ENCODE measurements at regions not wholly inside any gene's neighbourhood (a gene's known extent, or its start where the extent isn't known, plus 50 kb on each side); places are given as distances from the start of the nearest gene placed in this dataset.

DNA sequence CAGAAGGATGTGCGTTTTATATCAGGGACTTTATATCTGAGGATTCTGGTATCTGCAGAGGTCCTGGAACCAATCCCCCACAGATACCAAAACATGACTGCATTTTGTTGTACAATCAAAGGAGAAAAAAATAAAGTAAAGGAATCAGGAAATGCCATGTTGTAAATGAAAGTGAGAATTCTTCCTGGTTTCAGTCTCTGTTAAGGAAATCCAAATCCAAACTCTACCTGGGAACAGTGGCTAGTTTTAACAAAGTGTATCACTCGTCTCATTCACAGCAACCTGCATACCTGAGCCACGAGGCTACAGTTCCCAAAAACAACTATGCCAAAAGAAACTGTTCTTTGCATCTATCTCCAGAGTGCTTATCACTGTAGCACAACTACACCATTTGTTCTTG lies 77.3 kb upstream of the ATF3 start:
- H3K9me3 ChIP-seq: no peaks in the 10 kb centered on the region
- no peaks in the 10 kb centered on the region for H3K27me3 ChIP-seq
- H3K4me3 ChIP-seq: no peak overlapping the region
- DNase-seq: no peak
- intact Hi-C loops (cut with DNase I): no loop called here
- no peaks in the 10 kb centered on the region for H3K4me1 ChIP-seq
- 36 to 67% methylated on average over 3 of the region's 3 CpGs for WGBS, 2 donors
- H3K36me3 ChIP-seq: no peaks in the 10 kb centered on the region
- no peak overlapping the region for H3K27ac ChIP-seq
- no peak for TF ChIP-seq POLR2AphosphoS5 (IDR thresholded peaks at IDR 0.05)
- TF ChIP-seq, protein P1, sequence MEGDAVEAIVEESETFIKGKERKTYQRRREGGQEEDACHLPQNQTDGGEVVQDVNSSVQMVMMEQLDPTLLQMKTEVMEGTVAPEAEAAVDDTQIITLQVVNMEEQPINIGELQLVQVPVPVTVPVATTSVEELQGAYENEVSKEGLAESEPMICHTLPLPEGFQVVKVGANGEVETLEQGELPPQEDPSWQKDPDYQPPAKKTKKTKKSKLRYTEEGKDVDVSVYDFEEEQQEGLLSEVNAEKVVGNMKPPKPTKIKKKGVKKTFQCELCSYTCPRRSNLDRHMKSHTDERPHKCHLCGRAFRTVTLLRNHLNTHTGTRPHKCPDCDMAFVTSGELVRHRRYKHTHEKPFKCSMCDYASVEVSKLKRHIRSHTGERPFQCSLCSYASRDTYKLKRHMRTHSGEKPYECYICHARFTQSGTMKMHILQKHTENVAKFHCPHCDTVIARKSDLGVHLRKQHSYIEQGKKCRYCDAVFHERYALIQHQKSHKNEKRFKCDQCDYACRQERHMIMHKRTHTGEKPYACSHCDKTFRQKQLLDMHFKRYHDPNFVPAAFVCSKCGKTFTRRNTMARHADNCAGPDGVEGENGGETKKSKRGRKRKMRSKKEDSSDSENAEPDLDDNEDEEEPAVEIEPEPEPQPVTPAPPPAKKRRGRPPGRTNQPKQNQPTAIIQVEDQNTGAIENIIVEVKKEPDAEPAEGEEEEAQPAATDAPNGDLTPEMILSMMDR (IDR thresholded peaks at IDR 0.05): no peak
- TF ChIP-seq POLR2A (IDR thresholded peaks at IDR 0.05): no peak
- no peak for TF ChIP-seq EP300 (IDR thresholded peaks at IDR 0.05)

DNA sequence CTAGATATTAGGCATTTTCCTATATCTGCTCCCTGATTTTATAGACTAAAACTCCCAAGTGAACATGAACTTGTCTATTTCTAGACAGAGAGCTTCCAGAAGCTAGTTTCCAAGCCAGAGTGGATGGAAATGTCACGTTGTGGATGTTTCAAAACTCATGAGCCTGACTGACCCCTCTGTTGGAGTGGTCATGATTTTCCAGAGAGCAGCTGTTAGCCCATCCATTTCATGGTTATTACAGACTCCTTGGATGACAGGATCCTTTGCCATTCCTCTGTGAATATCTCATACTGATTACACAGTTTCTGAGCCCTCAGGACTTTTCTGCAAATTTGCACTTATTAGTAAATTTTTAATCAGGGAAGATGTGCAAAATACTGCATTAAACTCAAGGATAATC lies 76.8 kb upstream of the ATF3 start:
- Histone ChIP-seq H3K27me3 (no peaks in the 10 kb centered on the region), H3K4me1 (no peaks in the 10 kb centered on the region), H3K36me3 (no peaks in the 10 kb centered on the region), H3K9me3 (no peaks in the 10 kb centered on the region), H3K4me3 (no peak overlapping the region), H3K27ac (no peak overlapping the region)
- intact Hi-C loops (cut with DNase I): no loop called here
- 76 to 77% methylated on average over 1 of the region's 1 CpG for WGBS, 2 donors
- DNase-seq: no peak
- TF ChIP-seq EP300 (IDR thresholded peaks at IDR 0.05) (no peak), POLR2AphosphoS5 (IDR thresholded peaks at IDR 0.05) (no peak), POLR2A (IDR thresholded peaks at IDR 0.05) (no peak)
- TF ChIP-seq, protein P1 (IDR thresholded peaks at IDR 0.05): no peak

DNA sequence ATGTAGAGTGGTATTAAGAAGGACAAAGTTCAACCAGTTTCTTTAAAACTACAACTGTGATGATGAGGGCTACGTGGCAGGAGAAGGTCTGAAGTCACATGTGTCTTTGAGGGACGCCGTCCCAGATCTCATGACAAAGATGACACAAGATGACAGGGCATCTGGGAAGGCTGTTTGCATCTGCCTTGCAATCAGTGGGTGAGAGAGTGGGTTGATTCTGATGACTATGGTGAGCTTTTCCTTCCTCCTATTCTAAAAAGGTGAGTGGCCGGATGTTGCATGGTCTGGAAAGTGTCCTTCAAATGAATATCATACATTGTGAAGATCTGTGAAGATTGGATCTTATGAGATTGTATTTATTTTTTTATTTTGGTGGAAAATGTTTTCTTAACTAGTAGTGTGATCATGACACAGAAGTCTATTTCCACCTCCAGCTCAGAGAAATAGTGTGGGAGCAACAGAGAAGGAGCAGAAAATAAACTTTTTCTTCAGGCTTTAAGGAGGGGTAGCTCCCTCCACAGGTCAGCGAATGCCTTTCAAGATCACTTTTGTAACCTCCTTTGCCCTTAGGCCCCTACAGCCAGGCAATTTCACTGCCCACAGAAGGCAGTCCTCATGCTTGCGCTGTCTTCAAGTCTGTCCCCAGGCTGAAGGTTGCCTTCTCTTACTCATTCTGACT lies 76.0 kb upstream of the ATF3 start:
- H3K4me3 ChIP-seq: no peak overlapping the region
- H3K36me3 ChIP-seq: no peaks in the 10 kb centered on the region
- no peak for DNase-seq
- H3K27me3 ChIP-seq: no peaks in the 10 kb centered on the region
- intact Hi-C loops (cut with DNase I): no loop called here
- H3K27ac ChIP-seq: no peak overlapping the region
- 87 to 91% methylated on average over 6 of the region's 6 CpGs for WGBS, 2 donors
- TF ChIP-seq, protein P1 (IDR thresholded peaks at IDR 0.05): no peak
- TF ChIP-seq POLR2A (IDR thresholded peaks at IDR 0.05): no peak
- H3K9me3 ChIP-seq: peaks cover 0 to 3% (median 2%) of the 10 kb centered on the region in 4 donors
- H3K4me1 ChIP-seq: no peaks in the 10 kb centered on the region

DNA sequence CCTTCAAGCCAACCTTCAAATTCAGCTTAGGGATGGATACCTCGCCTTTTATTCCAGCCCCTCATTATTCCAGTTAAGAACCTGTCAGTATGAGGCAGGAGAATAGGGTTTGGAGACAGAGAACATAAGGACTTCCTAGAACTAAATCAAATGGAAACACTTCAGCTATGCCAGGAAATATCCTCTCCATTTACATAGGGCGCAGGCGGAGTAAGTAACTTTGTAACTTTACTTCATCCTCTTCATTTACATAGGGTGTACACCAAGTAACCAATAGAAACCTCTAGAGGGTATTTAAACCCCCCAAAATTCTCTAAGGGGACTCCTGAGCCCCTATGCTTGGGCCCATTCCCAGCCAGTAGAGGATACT lies 75.4 kb upstream of the ATF3 start:
- no peak for DNase-seq
- Histone ChIP-seq H3K9me3 (peaks cover 0 to 7% (median 2%) of the 10 kb centered on the region in 4 donors), H3K36me3 (no peaks in the 10 kb centered on the region), H3K4me3 (no peak overlapping the region), H3K4me1 (no peaks in the 10 kb centered on the region), H3K27me3 (no peaks in the 10 kb centered on the region), H3K27ac (no peak overlapping the region)
- WGBS, 2 donors: 88 to 90% methylated on average over 3 of the region's 3 CpGs
- intact Hi-C loops (cut with DNase I): no loop called here
- TF ChIP-seq EP300 (IDR thresholded peaks at IDR 0.05) (no peak), POLR2A (IDR thresholded peaks at IDR 0.05) (no peak), POLR2AphosphoS5 (IDR thresholded peaks at IDR 0.05) (no peak)
- TF ChIP-seq, protein P1 (IDR thresholded peaks at IDR 0.05): no peak

DNA sequence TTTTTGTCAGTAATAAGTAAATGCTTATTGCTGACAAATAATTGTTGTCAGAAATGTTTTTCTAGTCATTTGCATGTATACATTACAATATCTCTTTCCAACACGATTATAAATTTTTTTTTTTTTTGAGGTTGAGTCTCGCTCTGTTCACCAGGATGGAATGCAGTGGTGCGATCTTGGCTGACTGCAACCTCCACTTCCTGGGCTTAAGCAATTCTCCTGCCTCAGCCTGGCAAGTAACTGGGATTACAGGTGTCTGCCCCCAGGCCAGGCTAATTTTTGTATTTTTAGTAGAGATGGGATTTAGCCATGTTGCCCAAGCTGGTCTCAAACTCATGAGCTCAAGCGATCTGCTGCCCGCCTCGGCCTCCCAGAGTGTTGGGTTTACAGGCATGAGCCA lies 72.0 kb upstream of the ATF3 start:
- TF ChIP-seq EP300 (IDR thresholded peaks at IDR 0.05) (no peak), POLR2AphosphoS5 (IDR thresholded peaks at IDR 0.05) (no peak)
- TF ChIP-seq, protein P1 (IDR thresholded peaks at IDR 0.05): no peak
- no peak overlapping the region for H3K4me3 ChIP-seq
- no peaks in the 10 kb centered on the region for H3K36me3 ChIP-seq
- no peaks in the 10 kb centered on the region for H3K4me1 ChIP-seq
- peaks cover 0 to 7% (median 2%) of the 10 kb centered on the region in 4 donors for H3K9me3 ChIP-seq
- intact Hi-C loops (cut with DNase I): no loop called here
- 92 to 97% methylated on average over 6 of the region's 6 CpGs for WGBS, 2 donors
- DNase-seq: no peak
- no peaks in the 10 kb centered on the region for H3K27me3 ChIP-seq
- no peak overlapping the region for H3K27ac ChIP-seq

Measured in sigmoid colon (tissue), 6 donors.